ENCODE measurements at regions not wholly inside any gene's neighbourhood (a gene's known extent, or its start where the extent isn't known, plus 50 kb on each side); places are given as distances from the start of the nearest gene placed in this dataset.

DNA sequence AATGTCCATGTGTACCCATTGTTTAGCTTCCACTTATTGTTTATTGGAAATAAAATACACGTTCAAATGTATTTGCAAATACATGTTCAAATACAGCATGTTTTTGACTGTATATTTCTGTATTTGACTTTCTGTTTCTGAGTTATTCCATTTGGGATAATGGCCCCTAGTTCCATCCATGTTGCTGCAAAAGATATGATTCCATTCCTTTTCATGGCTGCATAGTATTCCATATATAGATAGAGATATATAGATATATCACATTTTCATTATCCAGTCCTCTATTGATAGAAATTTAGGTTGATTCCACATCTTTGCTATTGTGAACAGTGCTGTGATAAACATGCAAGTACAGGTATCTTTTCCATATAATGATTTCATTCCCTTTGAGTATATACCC, 241.4 kb upstream of the SOX2 start:
- TF ChIP-seq, protein P1, sequence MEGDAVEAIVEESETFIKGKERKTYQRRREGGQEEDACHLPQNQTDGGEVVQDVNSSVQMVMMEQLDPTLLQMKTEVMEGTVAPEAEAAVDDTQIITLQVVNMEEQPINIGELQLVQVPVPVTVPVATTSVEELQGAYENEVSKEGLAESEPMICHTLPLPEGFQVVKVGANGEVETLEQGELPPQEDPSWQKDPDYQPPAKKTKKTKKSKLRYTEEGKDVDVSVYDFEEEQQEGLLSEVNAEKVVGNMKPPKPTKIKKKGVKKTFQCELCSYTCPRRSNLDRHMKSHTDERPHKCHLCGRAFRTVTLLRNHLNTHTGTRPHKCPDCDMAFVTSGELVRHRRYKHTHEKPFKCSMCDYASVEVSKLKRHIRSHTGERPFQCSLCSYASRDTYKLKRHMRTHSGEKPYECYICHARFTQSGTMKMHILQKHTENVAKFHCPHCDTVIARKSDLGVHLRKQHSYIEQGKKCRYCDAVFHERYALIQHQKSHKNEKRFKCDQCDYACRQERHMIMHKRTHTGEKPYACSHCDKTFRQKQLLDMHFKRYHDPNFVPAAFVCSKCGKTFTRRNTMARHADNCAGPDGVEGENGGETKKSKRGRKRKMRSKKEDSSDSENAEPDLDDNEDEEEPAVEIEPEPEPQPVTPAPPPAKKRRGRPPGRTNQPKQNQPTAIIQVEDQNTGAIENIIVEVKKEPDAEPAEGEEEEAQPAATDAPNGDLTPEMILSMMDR (IDR thresholded peaks at IDR 0.05; ENCODE audit: partially characterized antibody, unreplicated experiment), result no peak
- DNase-seq, result no peak
- Mint-ChIP-seq H3K27me3 (ENCODE audit: unreplicated experiment) (no peaks in the 10 kb centered on the region), H3K9me3 (ENCODE audit: unreplicated experiment) (peaks cover 17% of the 10 kb centered on the region), H3K36me3 (ENCODE audit: unreplicated experiment) (peaks cover 13% of the 10 kb centered on the region), H3K4me1 (ENCODE audit: low read depth, unreplicated experiment) (no peaks in the 10 kb centered on the region), H3K27ac (ENCODE audit: unreplicated experiment) (no peak overlapping the region), H3K4me3 (ENCODE audit: unreplicated experiment) (no peak overlapping the region)

GRCh38 chr3:181464033-181464694, 247.6 kb upstream of the SOX2 start:
- no peak for DNase-seq
- TF ChIP-seq, protein P1 (IDR thresholded peaks at IDR 0.05; ENCODE audit: partially characterized antibody, unreplicated experiment), result no peak
- H3K27me3 Mint-ChIP-seq (ENCODE audit: unreplicated experiment), result no peaks in the 10 kb centered on the region
- H3K4me1 Mint-ChIP-seq (ENCODE audit: low read depth, unreplicated experiment), result no peaks in the 10 kb centered on the region
- H3K9me3 Mint-ChIP-seq (ENCODE audit: unreplicated experiment), result no peaks in the 10 kb centered on the region
- H3K36me3 Mint-ChIP-seq (ENCODE audit: unreplicated experiment), result no peaks in the 10 kb centered on the region
- no peak overlapping the region for H3K27ac Mint-ChIP-seq (ENCODE audit: unreplicated experiment)
- H3K4me3 Mint-ChIP-seq (ENCODE audit: unreplicated experiment), result no peak overlapping the region

DNA sequence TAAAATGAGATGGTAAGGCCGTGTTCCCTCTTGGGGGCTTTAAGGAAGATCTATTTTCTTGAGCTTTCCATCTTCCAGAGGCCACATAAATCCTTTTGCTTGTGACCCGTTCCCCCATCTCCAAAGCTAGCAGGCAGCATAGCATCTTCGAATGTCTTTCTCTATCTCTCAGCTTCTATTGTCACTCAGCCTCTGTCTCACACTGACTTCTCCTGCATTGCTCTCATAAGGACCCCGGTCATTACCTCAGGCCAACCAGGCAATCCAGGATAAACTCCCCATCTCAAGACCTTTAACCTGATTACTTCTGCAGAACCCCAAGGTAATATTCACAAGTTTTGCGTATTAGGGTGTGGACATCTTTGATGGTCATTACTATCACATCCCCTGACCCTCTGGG, 250.3 kb upstream of the SOX2 start:
- H3K36me3 Mint-ChIP-seq (ENCODE audit: unreplicated experiment), result no peaks in the 10 kb centered on the region
- no peaks in the 10 kb centered on the region for H3K9me3 Mint-ChIP-seq (ENCODE audit: unreplicated experiment)
- H3K27ac Mint-ChIP-seq (ENCODE audit: unreplicated experiment), result no peak overlapping the region
- H3K27me3 Mint-ChIP-seq (ENCODE audit: unreplicated experiment), result no peaks in the 10 kb centered on the region
- H3K4me1 Mint-ChIP-seq (ENCODE audit: low read depth, unreplicated experiment), result peaks cover 2% of the 10 kb centered on the region
- TF ChIP-seq, protein P1 (IDR thresholded peaks at IDR 0.05; ENCODE audit: partially characterized antibody, unreplicated experiment), result no peak
- no peak overlapping the region for H3K4me3 Mint-ChIP-seq (ENCODE audit: unreplicated experiment)
- no peak for DNase-seq

GRCh38 chr3:181459516-181459915, 252.2 kb upstream of the SOX2 start:
- no peak overlapping the region for H3K27ac Mint-ChIP-seq (ENCODE audit: unreplicated experiment)
- TF ChIP-seq, protein P1 (IDR thresholded peaks at IDR 0.05; ENCODE audit: partially characterized antibody, unreplicated experiment), result no peak
- peaks cover 11% of the 10 kb centered on the region for H3K4me1 Mint-ChIP-seq (ENCODE audit: low read depth, unreplicated experiment)
- H3K36me3 Mint-ChIP-seq (ENCODE audit: unreplicated experiment), result no peaks in the 10 kb centered on the region
- H3K4me3 Mint-ChIP-seq (ENCODE audit: unreplicated experiment), result no peak overlapping the region
- H3K27me3 Mint-ChIP-seq (ENCODE audit: unreplicated experiment), result no peaks in the 10 kb centered on the region
- no peaks in the 10 kb centered on the region for H3K9me3 Mint-ChIP-seq (ENCODE audit: unreplicated experiment)
- no peak for DNase-seq

- DNase-seq, result no peak
- no peaks in the 10 kb centered on the region for H3K9me3 Mint-ChIP-seq (ENCODE audit: unreplicated experiment)
- TF ChIP-seq, protein P1 (IDR thresholded peaks at IDR 0.05; ENCODE audit: partially characterized antibody, unreplicated experiment), result no peak
- H3K27ac Mint-ChIP-seq (ENCODE audit: unreplicated experiment), result no peak overlapping the region
- peaks cover 13% of the 10 kb centered on the region for H3K4me1 Mint-ChIP-seq (ENCODE audit: low read depth, unreplicated experiment)
- H3K4me3 Mint-ChIP-seq (ENCODE audit: unreplicated experiment), result no peak overlapping the region
- H3K27me3 Mint-ChIP-seq (ENCODE audit: unreplicated experiment), result no peaks in the 10 kb centered on the region
- H3K36me3 Mint-ChIP-seq (ENCODE audit: unreplicated experiment), result no peaks in the 10 kb centered on the region
Measured at GRCh38 chr3:181458857-181459256, 252.9 kb upstream of the SOX2 start.

Measured in glutamatergic neuron (in vitro differentiated cells).